ENCODE measurements at regions not wholly inside any gene's neighbourhood (a gene's known extent, or its start where the extent isn't known, plus 50 kb on each side); places are given as distances from the start of the nearest gene placed in this dataset.

DNA sequence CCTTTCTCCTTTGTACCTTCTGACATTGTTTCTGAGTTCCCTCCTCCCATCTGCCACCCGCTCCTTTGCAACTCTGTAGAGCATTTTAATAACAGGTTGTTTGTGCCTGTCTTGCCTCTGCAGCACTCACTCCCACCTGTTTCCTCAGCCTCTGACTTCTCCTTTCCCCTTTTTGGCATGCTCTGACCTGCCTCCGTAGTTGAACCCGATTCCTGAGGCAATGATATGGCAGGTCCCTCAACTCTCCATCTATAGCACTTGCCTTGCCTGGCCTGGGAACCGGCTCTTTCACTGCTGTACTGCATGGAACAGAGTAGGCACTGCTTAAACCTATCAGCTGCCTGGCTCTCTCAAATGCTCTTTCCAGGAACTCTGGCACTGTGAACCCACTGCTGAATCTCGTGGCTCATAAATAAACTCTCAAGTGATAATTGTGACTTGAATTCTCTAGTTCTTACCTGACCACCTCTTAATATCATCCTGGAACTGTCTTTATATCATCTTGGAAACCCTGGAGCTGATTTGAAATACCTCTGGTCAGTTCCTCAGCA is 50.3 kb downstream of the UTRN start:
- Histone ChIP-seq H3K27me3 (replicated peaks) (no peaks in the 10 kb centered on the region), H3K4me3 (ENCODE audit: low read depth, low read length) (no peak overlapping the region), H3K36me3 (replicated peaks) (no peaks in the 10 kb centered on the region), H3K27ac (no peak overlapping the region)
- DNase-seq = no peak
- in situ Hi-C loops (cut with HindIII; ENCODE audit: low pct_ligation_motif_present, low sequenced_read_pairs) = no loop called here
- TF ChIP-seq, protein P1, sequence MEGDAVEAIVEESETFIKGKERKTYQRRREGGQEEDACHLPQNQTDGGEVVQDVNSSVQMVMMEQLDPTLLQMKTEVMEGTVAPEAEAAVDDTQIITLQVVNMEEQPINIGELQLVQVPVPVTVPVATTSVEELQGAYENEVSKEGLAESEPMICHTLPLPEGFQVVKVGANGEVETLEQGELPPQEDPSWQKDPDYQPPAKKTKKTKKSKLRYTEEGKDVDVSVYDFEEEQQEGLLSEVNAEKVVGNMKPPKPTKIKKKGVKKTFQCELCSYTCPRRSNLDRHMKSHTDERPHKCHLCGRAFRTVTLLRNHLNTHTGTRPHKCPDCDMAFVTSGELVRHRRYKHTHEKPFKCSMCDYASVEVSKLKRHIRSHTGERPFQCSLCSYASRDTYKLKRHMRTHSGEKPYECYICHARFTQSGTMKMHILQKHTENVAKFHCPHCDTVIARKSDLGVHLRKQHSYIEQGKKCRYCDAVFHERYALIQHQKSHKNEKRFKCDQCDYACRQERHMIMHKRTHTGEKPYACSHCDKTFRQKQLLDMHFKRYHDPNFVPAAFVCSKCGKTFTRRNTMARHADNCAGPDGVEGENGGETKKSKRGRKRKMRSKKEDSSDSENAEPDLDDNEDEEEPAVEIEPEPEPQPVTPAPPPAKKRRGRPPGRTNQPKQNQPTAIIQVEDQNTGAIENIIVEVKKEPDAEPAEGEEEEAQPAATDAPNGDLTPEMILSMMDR (IDR thresholded peaks at IDR 0.05; ENCODE audit: low read depth, low read length, missing control alignments) = no peak

DNA sequence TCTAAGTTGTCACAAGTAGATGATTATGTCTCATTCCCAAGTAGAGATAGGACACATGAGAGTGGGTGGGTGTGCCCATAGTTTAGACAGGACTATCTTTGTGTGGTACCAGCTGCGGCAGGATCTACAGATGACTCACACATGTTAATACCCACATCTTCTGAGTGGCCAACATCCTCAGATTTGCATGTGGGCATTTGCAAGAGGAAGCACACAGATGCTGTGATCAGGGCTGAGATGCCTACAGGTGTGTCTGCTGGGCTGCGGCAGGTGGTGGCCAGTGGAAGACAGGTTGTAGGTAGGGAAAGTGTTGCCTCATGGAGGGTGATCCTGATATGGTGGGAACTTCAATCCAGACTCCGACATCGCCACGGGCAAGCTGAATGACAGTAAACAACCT is 50.8 kb downstream of the UTRN start:
- no peaks in the 10 kb centered on the region for H3K27me3 ChIP-seq (replicated peaks)
- no peaks in the 10 kb centered on the region for H3K36me3 ChIP-seq (replicated peaks)
- no peak overlapping the region for H3K4me3 ChIP-seq (ENCODE audit: low read depth, low read length)
- TF ChIP-seq, protein P1 (IDR thresholded peaks at IDR 0.05; ENCODE audit: low read depth, low read length, missing control alignments) = no peak
- no peak for DNase-seq
- H3K27ac ChIP-seq = no peak overlapping the region
- in situ Hi-C loops (cut with HindIII; ENCODE audit: low pct_ligation_motif_present, low sequenced_read_pairs) = no loop called here

- Histone ChIP-seq H3K4me3 (ENCODE audit: low read depth, low read length) (no peak overlapping the region), H3K27ac (no peak overlapping the region), H3K36me3 (replicated peaks) (no peaks in the 10 kb centered on the region), H3K27me3 (replicated peaks) (no peaks in the 10 kb centered on the region)
- in situ Hi-C loops (cut with HindIII; ENCODE audit: low pct_ligation_motif_present, low sequenced_read_pairs) = no loop called here
- TF ChIP-seq, protein P1 (IDR thresholded peaks at IDR 0.05; ENCODE audit: low read depth, low read length, missing control alignments) = no peak
- DNase-seq = no peak
These were observed 51.8 kb downstream of the UTRN start for GRCh38 chr6:144336900-144337299.

DNA sequence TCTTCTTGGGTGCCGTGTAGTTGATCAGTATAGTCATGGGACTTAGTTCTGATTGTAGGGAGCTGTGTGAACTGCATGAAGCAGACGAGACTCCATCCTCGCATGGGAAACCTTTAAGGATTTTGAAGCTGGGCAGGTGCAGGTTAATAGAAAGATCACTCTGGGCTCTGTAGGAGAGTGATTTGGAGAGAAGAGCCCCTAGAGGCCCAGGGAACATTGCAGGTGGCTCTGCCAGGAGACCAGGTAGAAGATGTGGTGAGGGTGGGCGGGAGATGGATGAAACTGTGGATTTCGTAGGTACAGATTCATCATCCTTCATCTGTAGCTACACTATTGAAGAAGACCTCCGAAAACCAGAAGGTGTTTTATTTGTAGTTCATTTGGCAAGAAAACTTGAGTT is 53.3 kb downstream of the UTRN start:
- no peaks in the 10 kb centered on the region for H3K36me3 ChIP-seq (replicated peaks)
- no peak for DNase-seq
- H3K27ac ChIP-seq = no peak overlapping the region
- H3K4me3 ChIP-seq (ENCODE audit: low read depth, low read length) = no peak overlapping the region
- in situ Hi-C loops (cut with HindIII; ENCODE audit: low pct_ligation_motif_present, low sequenced_read_pairs) = no loop called here
- no peaks in the 10 kb centered on the region for H3K27me3 ChIP-seq (replicated peaks)
- TF ChIP-seq, protein P1 (IDR thresholded peaks at IDR 0.05; ENCODE audit: low read depth, low read length, missing control alignments) = no peak

GRCh38 chr6:144338951-144339700 is 54.0 kb downstream of the UTRN start:
- DNase-seq = no peak
- Histone ChIP-seq H3K36me3 (replicated peaks) (no peaks in the 10 kb centered on the region), H3K4me3 (ENCODE audit: low read depth, low read length) (no peak overlapping the region), H3K27me3 (replicated peaks) (no peaks in the 10 kb centered on the region), H3K27ac (no peak overlapping the region)
- in situ Hi-C loops (cut with HindIII; ENCODE audit: low pct_ligation_motif_present, low sequenced_read_pairs) = no loop called here
- TF ChIP-seq, protein P1 (IDR thresholded peaks at IDR 0.05; ENCODE audit: low read depth, low read length, missing control alignments) = no peak

All from brain microvascular endothelial cell (primary cell).